Cardiac fibroblast (primary cell): ENCODE measurements at regions not wholly inside any gene's neighbourhood (a gene's known extent, or its start where the extent isn't known, plus 50 kb on each side); places are given as distances from the start of the nearest gene placed in this dataset.

ENCODE experiments used
- DNase-seq, 2 donors: peaks; one replicate each; pipeline versions ENCODE4 v3.0.0 to v3.0.0-alpha.2; 2010; ENCODE audit warnings: low read depth in 2 of 2
- H3K4me3 ChIP-seq, 2 donors: replicated peaks in 1 of 2; 1 replicate in 1 of 2; 2 replicates in 1 of 2; pipeline ENCODE4 v1.5.1; 2011; ENCODE audit warnings: low read depth in 2 of 2, low read length in 2 of 2, mild to moderate bottlenecking in 2 of 2, moderate library complexity in 1 of 2
- TF ChIP-seq, protein P1 (sequence below): IDR thresholded peaks from one replicate; pipeline ENCODE4 v1.5.1; 2011; ENCODE audit warnings: low read depth, mild to moderate bottlenecking, low read length, inconsistent platforms

DNA sequence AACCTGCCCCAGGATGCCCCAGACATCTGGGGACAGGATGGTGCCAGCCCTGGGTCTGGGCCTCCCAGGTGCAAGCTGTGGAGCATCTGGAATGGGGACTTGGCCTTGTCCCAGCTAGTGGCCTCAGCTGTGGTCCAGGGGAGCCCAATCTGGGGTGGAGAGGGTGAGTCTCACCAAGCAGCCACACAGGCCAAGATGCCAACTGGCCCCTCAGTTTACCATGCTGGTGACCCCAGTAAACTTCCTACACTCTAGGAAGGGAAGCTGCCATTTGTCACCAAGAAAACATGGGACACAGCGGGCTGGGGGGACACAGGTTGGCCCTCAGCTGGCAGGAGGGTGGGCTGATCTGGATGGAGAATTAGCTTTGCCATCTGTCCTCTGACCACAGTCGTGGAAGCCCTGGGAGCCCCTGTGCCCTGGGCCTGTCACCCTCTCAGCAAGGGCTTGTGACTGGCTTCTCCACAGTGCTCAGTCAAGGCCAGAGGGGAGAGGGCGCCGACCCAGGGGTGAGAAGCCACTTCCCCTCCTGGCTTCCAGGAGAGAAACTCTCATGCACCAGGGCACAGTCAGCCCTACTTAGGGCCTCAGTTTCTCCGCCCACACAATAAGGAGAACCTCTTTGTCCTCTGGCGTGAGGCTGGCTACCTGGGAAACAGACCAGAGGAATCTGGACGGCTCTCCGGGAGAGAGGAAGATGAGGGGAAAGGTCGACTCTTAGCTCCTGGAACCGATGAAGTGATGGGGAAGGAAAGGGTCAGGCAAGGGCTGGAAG, 126.4 kb upstream of the SMURF2 start:
- TF ChIP-seq, protein P1, sequence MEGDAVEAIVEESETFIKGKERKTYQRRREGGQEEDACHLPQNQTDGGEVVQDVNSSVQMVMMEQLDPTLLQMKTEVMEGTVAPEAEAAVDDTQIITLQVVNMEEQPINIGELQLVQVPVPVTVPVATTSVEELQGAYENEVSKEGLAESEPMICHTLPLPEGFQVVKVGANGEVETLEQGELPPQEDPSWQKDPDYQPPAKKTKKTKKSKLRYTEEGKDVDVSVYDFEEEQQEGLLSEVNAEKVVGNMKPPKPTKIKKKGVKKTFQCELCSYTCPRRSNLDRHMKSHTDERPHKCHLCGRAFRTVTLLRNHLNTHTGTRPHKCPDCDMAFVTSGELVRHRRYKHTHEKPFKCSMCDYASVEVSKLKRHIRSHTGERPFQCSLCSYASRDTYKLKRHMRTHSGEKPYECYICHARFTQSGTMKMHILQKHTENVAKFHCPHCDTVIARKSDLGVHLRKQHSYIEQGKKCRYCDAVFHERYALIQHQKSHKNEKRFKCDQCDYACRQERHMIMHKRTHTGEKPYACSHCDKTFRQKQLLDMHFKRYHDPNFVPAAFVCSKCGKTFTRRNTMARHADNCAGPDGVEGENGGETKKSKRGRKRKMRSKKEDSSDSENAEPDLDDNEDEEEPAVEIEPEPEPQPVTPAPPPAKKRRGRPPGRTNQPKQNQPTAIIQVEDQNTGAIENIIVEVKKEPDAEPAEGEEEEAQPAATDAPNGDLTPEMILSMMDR = no peak
- H3K4me3 ChIP-seq = no peak overlapping the region
- DNase-seq = no peak

- H3K4me3 ChIP-seq = no peak overlapping the region
- DNase-seq = no peak
- TF ChIP-seq, protein P1 = no peak
Measured at GRCh38 chr17:64787921-64788271, 125.8 kb upstream of the SMURF2 start.

GRCh38 chr17:64787255-64787920, 125.3 kb upstream of the SMURF2 start:
- DNase-seq = no peak
- TF ChIP-seq, protein P1 = no peak
- no peak overlapping the region for H3K4me3 ChIP-seq

DNA sequence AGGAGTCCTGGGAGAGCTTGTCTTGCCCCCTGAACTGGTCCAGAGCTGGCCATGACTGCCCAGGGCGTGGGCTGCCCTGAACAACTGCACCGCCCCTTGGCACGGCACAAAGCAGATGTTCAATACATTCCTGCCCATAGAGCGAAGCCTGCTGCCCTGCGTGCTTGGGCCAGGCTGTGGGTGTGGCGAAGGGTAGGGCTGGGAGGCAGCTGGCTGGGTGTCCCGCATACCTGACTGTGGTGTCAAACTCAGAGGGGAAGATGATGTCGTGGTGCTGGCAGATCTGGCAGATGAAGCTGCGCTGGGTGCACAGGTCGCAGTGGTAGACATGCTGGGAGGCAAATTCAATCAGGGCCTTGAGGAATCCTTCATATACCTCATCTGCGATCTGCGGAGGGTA, 124.2 kb upstream of the SMURF2 start:
- H3K4me3 ChIP-seq = no peak overlapping the region
- TF ChIP-seq, protein P1 = no peak
- DNase-seq = no peak

- TF ChIP-seq, protein P1 = no peak
- no peak for DNase-seq
- no peak overlapping the region for H3K4me3 ChIP-seq
Measured at GRCh38 chr17:64785011-64785421, 122.9 kb upstream of the SMURF2 start.

DNA sequence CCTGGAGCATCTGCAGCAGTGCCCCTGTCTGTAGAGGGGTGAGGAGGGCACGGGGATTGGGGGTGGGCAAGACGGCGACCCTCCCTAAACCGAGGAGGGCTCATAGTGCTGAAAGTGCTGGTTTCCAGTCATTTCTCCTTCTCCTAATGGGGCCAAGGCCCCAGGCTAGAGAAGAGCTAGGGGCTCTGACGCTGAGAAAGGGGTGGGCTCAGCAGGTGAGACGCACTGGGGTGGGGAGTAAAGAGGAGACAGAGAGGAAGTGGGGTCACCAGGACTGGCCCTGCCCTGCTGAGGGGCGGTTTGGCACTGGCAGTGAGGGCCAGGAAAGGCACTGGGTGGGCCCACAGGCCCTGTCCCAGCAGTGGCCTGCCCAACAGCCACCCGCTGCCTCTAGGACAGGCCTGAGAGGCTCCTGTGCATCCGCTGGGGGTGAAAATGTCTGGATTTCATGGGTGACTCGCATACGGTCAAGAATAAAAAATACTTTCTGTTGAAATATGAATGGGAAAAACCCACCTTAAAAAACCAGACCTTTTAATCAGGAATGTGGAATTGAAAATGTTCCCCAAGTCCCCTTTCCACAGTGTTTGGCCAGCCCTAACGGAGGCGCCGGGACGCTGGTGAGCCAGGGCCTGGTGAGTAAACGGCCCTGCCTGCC, 122.4 kb upstream of the SMURF2 start:
- no peak overlapping the region for H3K4me3 ChIP-seq
- DNase-seq = no peak
- TF ChIP-seq, protein P1 = no peak
